MM.1S (cell line): ENCODE measurements at regions not wholly inside any gene's neighbourhood (a gene's known extent, or its start where the extent isn't known, plus 50 kb on each side); places are given as distances from the start of the nearest gene placed in this dataset.

Experiments
- EZH2 ChIP-seq: fragments of 300-600 bp; sonication (generic); optimal IDR thresholded peaks from 2 replicates; pipeline ENCODE3; 2017; ENCODE audit warnings: low read depth, mild to moderate bottlenecking, antibody characterized with exemption, low read length, mixed read lengths
- TF ChIP-seq, protein P1 (sequence below): fragments of 300-600 bp; sonication (generic); IDR thresholded peaks from 2 replicates; pipeline ENCODE4 v1.5.1; 2016; ENCODE audit warnings: antibody characterized with exemption, low read length, mixed read lengths

DNA sequence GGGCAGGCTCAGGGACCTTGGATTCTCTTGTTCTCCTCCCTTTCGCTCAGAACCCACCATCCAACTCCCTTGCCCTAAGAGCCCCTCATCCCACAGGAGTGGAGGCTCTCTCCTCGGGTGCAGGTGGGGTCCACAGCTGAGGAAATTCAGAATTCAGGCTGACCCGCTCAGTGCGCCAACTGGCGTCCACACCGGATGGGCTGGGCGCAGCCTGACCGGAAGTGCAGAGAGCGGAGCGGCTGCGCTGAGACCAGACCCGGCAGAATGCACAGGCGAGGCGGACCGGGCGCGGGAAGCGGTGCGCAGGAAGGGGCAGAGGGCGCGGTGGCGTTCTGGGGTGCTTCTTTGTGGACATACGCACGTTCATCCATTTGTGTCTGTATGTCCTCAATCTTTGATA lies 210.4 kb upstream of the NDN start:
- TF ChIP-seq, protein P1, sequence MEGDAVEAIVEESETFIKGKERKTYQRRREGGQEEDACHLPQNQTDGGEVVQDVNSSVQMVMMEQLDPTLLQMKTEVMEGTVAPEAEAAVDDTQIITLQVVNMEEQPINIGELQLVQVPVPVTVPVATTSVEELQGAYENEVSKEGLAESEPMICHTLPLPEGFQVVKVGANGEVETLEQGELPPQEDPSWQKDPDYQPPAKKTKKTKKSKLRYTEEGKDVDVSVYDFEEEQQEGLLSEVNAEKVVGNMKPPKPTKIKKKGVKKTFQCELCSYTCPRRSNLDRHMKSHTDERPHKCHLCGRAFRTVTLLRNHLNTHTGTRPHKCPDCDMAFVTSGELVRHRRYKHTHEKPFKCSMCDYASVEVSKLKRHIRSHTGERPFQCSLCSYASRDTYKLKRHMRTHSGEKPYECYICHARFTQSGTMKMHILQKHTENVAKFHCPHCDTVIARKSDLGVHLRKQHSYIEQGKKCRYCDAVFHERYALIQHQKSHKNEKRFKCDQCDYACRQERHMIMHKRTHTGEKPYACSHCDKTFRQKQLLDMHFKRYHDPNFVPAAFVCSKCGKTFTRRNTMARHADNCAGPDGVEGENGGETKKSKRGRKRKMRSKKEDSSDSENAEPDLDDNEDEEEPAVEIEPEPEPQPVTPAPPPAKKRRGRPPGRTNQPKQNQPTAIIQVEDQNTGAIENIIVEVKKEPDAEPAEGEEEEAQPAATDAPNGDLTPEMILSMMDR: no peak
- TF ChIP-seq EZH2: no peak
